ENCODE measurements at regions not wholly inside any gene's neighbourhood (a gene's known extent, or its start where the extent isn't known, plus 50 kb on each side); places are given as distances from the start of the nearest gene placed in this dataset.

GRCh38 chr6:8187209-8187608 is 84.9 kb upstream of the EEF1E1 start:
- Histone ChIP-seq H3K9me3 (replicated peaks in 1 of 2; ENCODE audit: control insufficient read depth in 1 of 2, insufficient read depth in 1 of 2, low read length in 2 of 2) (no peaks in the 10 kb centered on the region), H3K9ac (ENCODE audit: insufficient read depth, low read length, poor library complexity, severe bottlenecking) (no peak overlapping the region), H3K79me2 (ENCODE audit: insufficient read depth, low read length) (no peaks in the 10 kb centered on the region), H3K36me3 (replicated peaks in 1 of 2; ENCODE audit: control insufficient read depth in 1 of 2, insufficient read depth in 2 of 2, low read length in 2 of 2) (no peaks in the 10 kb centered on the region), H3K4me3 (replicated peaks in 1 of 3; ENCODE audit: low read depth in 2 of 3, low read length in 3 of 3) (no peak overlapping the region), H2AFZ (ENCODE audit: insufficient read depth, low read depth, low read length, poor library complexity, severe bottlenecking) (no peak overlapping the region), H4K20me1 (ENCODE audit: insufficient read depth, low read length) (no peaks in the 10 kb centered on the region), H3K27me3 (ENCODE audit: control insufficient read depth in 2 of 2, insufficient read depth in 2 of 2, low read length in 2 of 2) (no peaks in the 10 kb centered on the region), H3K4me1 (ENCODE audit: control insufficient read depth in 1 of 2, insufficient read depth in 2 of 2, low read length in 2 of 2) (peaks cover 4 to 6% of the 10 kb centered on the region in 2 donors), H3K27ac (ENCODE audit: low read depth in 1 of 2, low read length in 2 of 2) (no peak overlapping the region), H3K4me2 (replicated peaks; ENCODE audit: extremely low read depth, low read length, poor library complexity, severe bottlenecking) (no peak overlapping the region)
- intact Hi-C loops (cut with micrococcal nuclease) = no loop called here
- Mint-ChIP-seq H3K27ac (no peak overlapping the region), H3K9me3 (peaks cover 0 to 10% (median 2%) of the 10 kb centered on the region in 7 donors), H3K36me3 (no peaks in the 10 kb centered on the region), H3K4me1 (peaks cover 7% of the 10 kb centered on the region), H3K4me3 (no peak overlapping the region), H3K27me3 (ENCODE audit: low read depth in 3 of 3) (peaks cover under 1 to 2% (median 1%) of the 10 kb centered on the region in 3 donors)
- no peak for DNase-seq
- TF ChIP-seq CTCF (IDR thresholded peaks at IDR 0.05) = no peak
- WGBS (ENCODE audit: insufficient coverage) = no CpG with 5 or more reads among the region's 2 CpGs

- H3K4me3 ChIP-seq (replicated peaks in 1 of 3; ENCODE audit: low read depth in 2 of 3, low read length in 3 of 3) = no peak overlapping the region
- Mint-ChIP-seq H3K27me3 (ENCODE audit: low read depth in 3 of 3) (peaks cover 0 to 1% (median 1%) of the 10 kb centered on the region in 3 donors), H3K9me3 (peaks cover 0 to 9% (median 0%) of the 10 kb centered on the region in 7 donors), H3K4me1 (peaks cover 21% of the 10 kb centered on the region), H3K36me3 (no peaks in the 10 kb centered on the region), H3K4me3 (no peak overlapping the region), H3K27ac (no peak overlapping the region)
- H3K9ac ChIP-seq (ENCODE audit: insufficient read depth, low read length, poor library complexity, severe bottlenecking) = no peak overlapping the region
- no peaks in the 10 kb centered on the region for H3K27me3 ChIP-seq (ENCODE audit: control insufficient read depth in 2 of 2, insufficient read depth in 2 of 2, low read length in 2 of 2)
- no peak overlapping the region for H3K4me2 ChIP-seq (replicated peaks; ENCODE audit: extremely low read depth, low read length, poor library complexity, severe bottlenecking)
- TF ChIP-seq CTCF (IDR thresholded peaks at IDR 0.05) = no peak
- no peaks in the 10 kb centered on the region for H3K9me3 ChIP-seq (replicated peaks in 1 of 2; ENCODE audit: control insufficient read depth in 1 of 2, insufficient read depth in 1 of 2, low read length in 2 of 2)
- peaks cover 5 to 23% of the 10 kb centered on the region in 2 donors for H3K4me1 ChIP-seq (ENCODE audit: control insufficient read depth in 1 of 2, insufficient read depth in 2 of 2, low read length in 2 of 2)
- no peak for DNase-seq
- intact Hi-C loops (cut with micrococcal nuclease) = no loop called here
- no peak overlapping the region for H3K27ac ChIP-seq (ENCODE audit: low read depth in 1 of 2, low read length in 2 of 2)
- H3K36me3 ChIP-seq (replicated peaks in 1 of 2; ENCODE audit: control insufficient read depth in 1 of 2, insufficient read depth in 2 of 2, low read length in 2 of 2) = no peaks in the 10 kb centered on the region
- no peaks in the 10 kb centered on the region for H4K20me1 ChIP-seq (ENCODE audit: insufficient read depth, low read length)
- 100% methylated on average over 3 of the region's 9 CpGs for WGBS (ENCODE audit: insufficient coverage)
- no peaks in the 10 kb centered on the region for H3K79me2 ChIP-seq (ENCODE audit: insufficient read depth, low read length)
- H2AFZ ChIP-seq (ENCODE audit: insufficient read depth, low read depth, low read length, poor library complexity, severe bottlenecking) = no peak overlapping the region
Observed at GRCh38 chr6:8182902-8183665, 80.7 kb upstream of the EEF1E1 start.
